CD4-positive, alpha-beta T cell (primary cell): ENCODE measurements at regions not wholly inside any gene's neighbourhood (a gene's known extent, or its start where the extent isn't known, plus 50 kb on each side); places are given as distances from the start of the nearest gene placed in this dataset.

ENCODE experiments used
- ATAC-seq: fragments of 200-7000 bp; cut with Tn5 transposase; one replicate; pipeline ENCODE4 v1.10.0; 2022; ENCODE audit warnings: mild to moderate bottlenecking; ENCODE audit not compliant: poor library complexity
- CTCF ChIA-PET: fragments of 350-600 bp; sonication (Branson Sonifier 250); formaldehyde crosslinking; loops from one replicate; lab custom pipeline; 2021; ENCODE audit warnings: antibody characterized with exemption, inconsistent platforms; lab: Charles Lee
- POLR2A ChIA-PET: fragments of 350-600 bp; sonication (Branson Sonifier 250); formaldehyde crosslinking; loops from one replicate; lab custom pipeline; 2021; ENCODE audit warnings: antibody characterized with exemption, inconsistent platforms; lab: Charles Lee
- DNase-seq, 14 experiments: peaks; one replicate each; pipeline ENCODE4 v3.0.0-alpha.2; 2013 to 2020; ENCODE audit warnings: mixed read lengths in 2 of 14
- H3K27ac ChIP-seq, 2 donors: one replicate each; pipeline versions ENCODE4 v1.5.1 to v1.7.0; 2013; ENCODE audit warnings: low read length in 2 of 2, low read depth in 1 of 2, mild to moderate bottlenecking in 1 of 2
- H3K27me3 ChIP-seq, 2 experiments: 1 replicate in 1 of 2; 2 replicates in 1 of 2; pipeline versions ENCODE4 v1.6.1 to v1.7.0; 2013; ENCODE audit warnings: low read length in 2 of 2, control low read depth in 1 of 2, mild to moderate bottlenecking in 1 of 2, moderate library complexity in 1 of 2; ENCODE audit not compliant: insufficient read depth in 2 of 2, control insufficient read depth in 1 of 2
- H3K36me3 ChIP-seq: one replicate; pipeline ENCODE4 v1.6.1; 2013; ENCODE audit warnings: low read length, control low read depth; ENCODE audit not compliant: insufficient read depth
- H3K4me1 ChIP-seq: one replicate; pipeline ENCODE4 v1.6.1; 2013; ENCODE audit warnings: low read length, control low read depth; ENCODE audit not compliant: insufficient read depth
- H3K4me3 ChIP-seq: one replicate; pipeline ENCODE4 v1.5.1; 2013; ENCODE audit warnings: mild to moderate bottlenecking, low read length, moderate library complexity
- H3K9me3 ChIP-seq, 2 experiments: 1 replicate in 1 of 2; 2 replicates in 1 of 2; pipeline versions ENCODE4 v1.6.1 to v1.7.0; 2013; ENCODE audit warnings: low read length in 2 of 2, mild to moderate bottlenecking in 2 of 2, control low read depth in 1 of 2, moderate library complexity in 1 of 2; ENCODE audit not compliant: control insufficient read depth in 1 of 2, insufficient read depth in 1 of 2
- H3K27ac Mint-ChIP-seq: one replicate; pipeline ENCODE4 v1.8.0; 2020; ENCODE audit warnings: mixed read lengths
- H3K27me3 Mint-ChIP-seq: one replicate; pipeline ENCODE4 v1.8.0; 2021; ENCODE audit warnings: mixed read lengths
- H3K36me3 Mint-ChIP-seq: one replicate; pipeline ENCODE4 v1.8.0; 2021; ENCODE audit warnings: low read depth, mixed read lengths
- H3K4me1 Mint-ChIP-seq: one replicate; pipeline ENCODE4 v1.8.0; 2021; ENCODE audit warnings: low read depth, mixed read lengths
- H3K4me3 Mint-ChIP-seq: one replicate; pipeline ENCODE4 v1.8.0; 2020; ENCODE audit warnings: mild to moderate bottlenecking, mixed read lengths
- H3K9me3 Mint-ChIP-seq: one replicate; pipeline ENCODE4 v1.8.0; 2020; ENCODE audit warnings: mixed read lengths
- CTCF ChIP-seq: fragments of 200-600 bp; IDR thresholded peaks from one replicate; pipeline ENCODE4 v1.8.0; 2022; ENCODE audit warnings: antibody characterized with exemption, mild to moderate bottlenecking
- intact Hi-C, 2 experiments: fragments of 100-400 bp; cut with DNase I in 1 of 2; cut with micrococcal nuclease in 1 of 2; formaldehyde crosslinking; loops; one replicate each; pipeline versions ENCODE4 v1.15.1 to v1.9.0; 2023 to 2025; cut with DNase I, micrococcal nuclease

DNA sequence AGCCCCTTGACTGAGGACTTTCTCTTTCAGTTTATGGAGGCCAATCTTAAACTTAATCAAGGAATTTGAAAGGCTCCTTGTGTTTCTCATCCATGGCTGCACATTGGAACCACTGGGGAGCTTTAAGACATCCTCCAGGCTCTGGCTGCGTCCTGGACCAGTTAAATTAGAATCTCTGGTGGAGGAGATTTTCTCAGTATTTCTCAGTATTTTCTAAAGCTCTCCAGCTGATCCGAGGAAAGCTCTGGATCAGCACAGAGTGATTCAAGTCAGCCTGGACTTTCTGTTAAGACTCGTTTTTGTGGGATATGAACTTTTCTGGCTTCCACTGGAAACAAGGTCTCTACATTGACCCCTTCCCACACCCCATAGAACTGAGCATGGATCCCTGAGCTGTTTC is 249.8 kb downstream of the STK31 start:
- ChIA-PET CTCF (no interaction called here), POLR2A (no interaction called here)
- Mint-ChIP-seq H3K27me3 (peaks cover 5% of the 10 kb centered on the region), H3K9me3 (no peaks in the 10 kb centered on the region), H3K4me1 (no peaks in the 10 kb centered on the region), H3K4me3 (no peak overlapping the region), H3K27ac (no peak overlapping the region), H3K36me3 (no peaks in the 10 kb centered on the region)
- no peak for TF ChIP-seq CTCF
- no peak overlapping the region for H3K4me3 ChIP-seq
- H3K9me3 ChIP-seq: no peaks in the 10 kb centered on the region
- H3K27ac ChIP-seq: no peak overlapping the region
- H3K36me3 ChIP-seq: no peaks in the 10 kb centered on the region
- no peaks in the 10 kb centered on the region for H3K4me1 ChIP-seq
- intact Hi-C loops: no loop called here
- H3K27me3 ChIP-seq: no peaks in the 10 kb centered on the region
- no peak for DNase-seq
- no peak for ATAC-seq

- no peak for TF ChIP-seq CTCF
- Mint-ChIP-seq H3K36me3 (no peaks in the 10 kb centered on the region), H3K27ac (no peak overlapping the region), H3K4me1 (no peaks in the 10 kb centered on the region), H3K9me3 (no peaks in the 10 kb centered on the region), H3K4me3 (no peak overlapping the region), H3K27me3 (peaks cover 5% of the 10 kb centered on the region)
- Histone ChIP-seq H3K4me3 (no peak overlapping the region), H3K36me3 (no peaks in the 10 kb centered on the region), H3K9me3 (no peaks in the 10 kb centered on the region), H3K4me1 (no peaks in the 10 kb centered on the region), H3K27me3 (no peaks in the 10 kb centered on the region), H3K27ac (no peak overlapping the region)
- no peak for DNase-seq
- POLR2A ChIA-PET: no interaction called here
- CTCF ChIA-PET: no interaction called here
- intact Hi-C loops: no loop called here
- no peak for ATAC-seq
These were observed 250.3 kb downstream of the STK31 start for GRCh38 chr7:23960361-23960760.

DNA sequence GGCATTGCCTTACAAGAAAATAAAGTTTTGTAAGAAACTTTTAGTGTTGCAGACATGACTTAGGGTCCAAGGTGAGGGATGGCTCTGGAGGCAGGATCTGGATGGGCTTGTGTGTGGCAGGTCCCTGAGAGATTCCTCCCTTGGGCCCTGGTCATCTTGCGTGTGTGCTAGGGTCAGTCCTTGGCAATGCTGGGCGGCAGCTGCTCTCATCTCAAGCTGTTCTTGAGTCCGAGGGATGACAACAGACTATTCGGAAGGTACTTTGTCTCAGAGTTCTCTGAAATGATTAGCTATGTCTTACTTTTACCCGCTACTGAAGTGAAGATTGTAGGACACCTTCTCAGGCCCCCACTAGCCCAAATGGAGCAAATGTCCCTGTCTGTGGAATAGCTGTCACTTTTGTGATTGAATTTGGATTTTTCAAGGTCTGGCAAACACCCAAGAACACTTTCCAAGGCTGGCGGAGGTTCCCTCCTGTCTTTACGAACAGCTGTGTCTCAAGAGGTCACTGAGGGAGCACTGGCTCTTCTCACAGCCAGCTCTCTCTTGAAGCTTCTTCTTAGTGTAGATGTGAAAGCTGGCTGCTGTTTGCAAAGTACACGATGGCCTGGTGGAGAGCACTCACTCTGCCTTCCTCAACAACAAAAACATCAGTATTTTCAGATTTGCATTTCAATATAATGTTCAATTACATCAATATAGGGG is 253.6 kb downstream of the STK31 start:
- H3K4me3 Mint-ChIP-seq: no peak overlapping the region
- POLR2A ChIA-PET: no interaction called here
- no peaks in the 10 kb centered on the region for H3K27me3 ChIP-seq

More for the DNA sequence above, 253.6 kb downstream of the STK31 start:
- Mint-ChIP-seq H3K27ac (no peak overlapping the region), H3K27me3 (peaks cover 14% of the 10 kb centered on the region), H3K36me3 (no peaks in the 10 kb centered on the region), H3K9me3 (no peaks in the 10 kb centered on the region), H3K4me1 (no peaks in the 10 kb centered on the region)
- Histone ChIP-seq H3K4me3 (no peak overlapping the region), H3K36me3 (no peaks in the 10 kb centered on the region), H3K27ac (no peak overlapping the region), H3K4me1 (no peaks in the 10 kb centered on the region), H3K9me3 (no peaks in the 10 kb centered on the region)
- no peak for TF ChIP-seq CTCF
- CTCF ChIA-PET: no interaction called here
- intact Hi-C loops: no loop called here
- no peak for ATAC-seq
- no peak for DNase-seq
